ENCODE measurements at regions not wholly inside any gene's neighbourhood (a gene's known extent, or its start where the extent isn't known, plus 50 kb on each side); places are given as distances from the start of the nearest gene placed in this dataset.

DNA sequence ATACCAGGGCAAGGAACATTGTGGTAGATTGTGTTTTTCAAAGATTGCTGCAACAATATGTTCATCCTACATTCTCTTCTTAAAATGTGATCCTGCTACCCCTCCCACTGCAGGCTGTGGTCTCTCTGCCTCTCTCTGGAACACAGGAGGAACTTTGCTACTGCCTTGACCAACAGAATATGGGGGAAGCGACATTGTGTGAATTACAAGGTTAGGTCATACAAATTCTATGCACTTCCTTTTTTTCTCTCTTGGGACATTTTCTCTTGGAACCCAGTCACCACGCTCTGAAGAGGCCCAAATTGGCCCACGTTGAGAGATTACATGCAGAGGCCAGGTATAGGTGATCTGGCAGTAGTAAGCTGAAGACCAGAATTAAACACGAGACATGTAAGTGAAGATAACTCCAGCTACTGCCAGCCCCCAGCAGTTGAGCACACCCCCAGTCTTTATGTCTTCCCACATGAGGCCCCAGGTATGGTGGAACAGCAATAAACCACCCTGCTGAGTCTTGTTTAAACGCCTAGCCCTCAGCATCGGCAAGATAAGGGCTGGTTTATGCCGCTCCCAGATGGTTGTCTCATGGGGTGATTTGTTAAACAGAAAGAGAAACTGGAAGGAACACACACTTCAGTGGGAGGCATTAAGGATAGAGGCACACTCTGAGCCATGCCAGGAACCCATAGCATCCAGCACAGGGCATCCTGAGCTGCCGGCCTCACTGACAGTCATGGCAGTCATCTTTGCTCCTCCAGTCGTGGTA lies 59.9 kb downstream of the FAM43A start:
- no peak for TF ChIP-seq ELF4 (IDR thresholded peaks at IDR 0.05)
- TF ChIP-seq SUZ12 (IDR thresholded peaks at IDR 0.05), result no peak
- no peak for TF ChIP-seq TARDBP (IDR thresholded peaks at IDR 0.05)
- TF ChIP-seq HDGF (IDR thresholded peaks at IDR 0.05; ENCODE audit: borderline replicate concordance), result no peak
- no peak for TF ChIP-seq CTBP1 (IDR thresholded peaks at IDR 0.05; ENCODE audit: borderline replicate concordance)
- TF ChIP-seq ZNF384 (IDR thresholded peaks at IDR 0.05), result no peak
- TF ChIP-seq LEF1 (IDR thresholded peaks at IDR 0.05; ENCODE audit: borderline replicate concordance), result no peak
- TF ChIP-seq NFRKB (IDR thresholded peaks at IDR 0.05), result no peak
- TF ChIP-seq FOXA1 (IDR thresholded peaks at IDR 0.05), result no peak
- TF ChIP-seq FOXK2 (IDR thresholded peaks at IDR 0.05), result no peak
- no peak for TF ChIP-seq L3MBTL2 (conservative IDR thresholded peaks at IDR 0.05)
- TF ChIP-seq ARNT (IDR thresholded peaks at IDR 0.05), result no peak
- no peak for TF ChIP-seq BHLHE40 (IDR thresholded peaks at IDR 0.05; ENCODE audit: borderline replicate concordance)
- no peak for TF ChIP-seq PKNOX1 (IDR thresholded peaks at IDR 0.05)
- no peak for TF ChIP-seq SP1 (IDR thresholded peaks at IDR 0.05)
- TF ChIP-seq FOXM1 (IDR thresholded peaks at IDR 0.05; ENCODE audit: borderline replicate concordance), result no peak
- POLR2A ChIA-PET, result no interaction called here
- CTCF ChIA-PET, result no interaction called here
- no peak for DNase-seq (ENCODE audit: extremely low spot score)

DNA sequence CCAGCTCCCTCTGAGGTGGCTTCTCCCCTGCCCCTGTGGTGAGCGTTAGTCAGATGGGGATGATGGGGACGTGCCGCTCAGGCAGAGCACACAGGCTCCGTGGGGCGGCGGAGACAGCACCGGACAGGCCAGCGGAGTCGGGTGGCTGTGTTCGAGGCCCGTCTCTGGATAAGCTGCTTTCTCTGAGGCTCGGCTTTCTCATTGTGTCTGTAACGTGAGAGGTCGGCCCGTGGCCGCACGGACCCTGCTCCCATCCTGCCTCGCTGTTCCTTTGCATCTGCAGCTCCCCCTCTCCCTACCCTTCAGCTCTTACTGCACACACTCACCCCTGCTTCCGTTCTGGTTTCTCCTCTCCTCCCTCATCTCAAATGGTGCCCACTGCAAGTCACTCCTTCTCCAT lies 62.5 kb downstream of the FAM43A start:
- TF ChIP-seq SP1 (IDR thresholded peaks at IDR 0.05) (no peak), TARDBP (IDR thresholded peaks at IDR 0.05) (no peak), LEF1 (IDR thresholded peaks at IDR 0.05; ENCODE audit: borderline replicate concordance) (no peak), BHLHE40 (IDR thresholded peaks at IDR 0.05; ENCODE audit: borderline replicate concordance) (no peak), ARNT (IDR thresholded peaks at IDR 0.05) (no peak), ELF4 (IDR thresholded peaks at IDR 0.05) (no peak), FOXK2 (IDR thresholded peaks at IDR 0.05) (no peak), HDGF (IDR thresholded peaks at IDR 0.05; ENCODE audit: borderline replicate concordance) (no peak), PKNOX1 (IDR thresholded peaks at IDR 0.05) (no peak), L3MBTL2 (conservative IDR thresholded peaks at IDR 0.05) (no peak), FOXA1 (IDR thresholded peaks at IDR 0.05) (no peak), ZNF384 (IDR thresholded peaks at IDR 0.05) (no peak), CTBP1 (IDR thresholded peaks at IDR 0.05; ENCODE audit: borderline replicate concordance) (no peak), SUZ12 (IDR thresholded peaks at IDR 0.05) (no peak), NFRKB (IDR thresholded peaks at IDR 0.05) (no peak), FOXM1 (IDR thresholded peaks at IDR 0.05; ENCODE audit: borderline replicate concordance) (no peak)

DNA sequence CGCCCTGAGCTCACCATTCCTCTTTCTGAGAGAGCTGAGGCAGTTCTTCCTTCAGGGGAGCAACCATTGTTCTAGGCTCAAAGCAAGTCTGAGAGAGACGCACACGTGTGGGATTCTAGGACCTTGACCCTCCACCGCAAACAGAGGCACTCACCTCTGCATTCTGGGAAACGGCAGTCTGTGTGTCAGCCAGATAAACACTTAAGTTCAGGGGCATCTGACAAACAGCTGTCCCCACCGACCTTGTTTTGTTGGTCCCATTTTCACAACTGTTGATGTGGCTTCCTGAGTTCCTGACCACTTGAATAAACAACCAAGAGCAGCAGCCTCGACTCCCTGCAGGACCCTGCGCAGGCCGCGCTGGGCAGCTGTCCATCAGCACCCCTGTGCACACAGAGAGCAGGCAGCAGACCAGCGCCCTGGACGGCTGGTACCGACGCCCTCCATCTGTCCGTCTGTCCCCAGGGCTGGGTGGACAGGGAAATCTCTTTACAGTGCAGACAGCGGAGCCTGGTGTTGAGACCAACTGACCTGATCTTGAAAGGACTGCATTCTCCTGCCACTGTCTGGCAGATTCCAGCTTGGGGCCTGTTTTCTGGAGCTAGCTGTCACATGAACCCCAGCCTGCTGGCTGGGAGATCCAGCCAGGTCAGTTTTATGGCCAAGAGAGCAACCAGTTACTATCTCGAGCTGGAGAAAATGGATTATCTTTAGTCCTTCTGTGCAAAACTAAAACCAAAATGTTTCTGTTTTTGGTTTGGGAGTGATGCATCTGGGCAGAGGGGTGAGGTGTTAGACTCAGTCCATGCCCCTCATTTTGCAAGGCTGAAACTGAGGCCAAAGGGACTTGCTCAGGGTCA lies 64.2 kb downstream of the FAM43A start:
- no peak for DNase-seq (ENCODE audit: extremely low spot score)
- ChIA-PET CTCF (no interaction called here), POLR2A (no interaction called here)
- TF ChIP-seq PKNOX1 (IDR thresholded peaks at IDR 0.05) (no peak), TARDBP (IDR thresholded peaks at IDR 0.05) (no peak), LEF1 (IDR thresholded peaks at IDR 0.05; ENCODE audit: borderline replicate concordance) (no peak), FOXK2 (IDR thresholded peaks at IDR 0.05) (no peak), CTBP1 (IDR thresholded peaks at IDR 0.05; ENCODE audit: borderline replicate concordance) (no peak), ARNT (IDR thresholded peaks at IDR 0.05) (no peak), BHLHE40 (IDR thresholded peaks at IDR 0.05; ENCODE audit: borderline replicate concordance) (no peak), ELF4 (IDR thresholded peaks at IDR 0.05) (no peak), ZNF384 (IDR thresholded peaks at IDR 0.05) (no peak), NFRKB (IDR thresholded peaks at IDR 0.05) (no peak), FOXM1 (IDR thresholded peaks at IDR 0.05; ENCODE audit: borderline replicate concordance) (no peak), SP1 (IDR thresholded peaks at IDR 0.05) (no peak)

More for the DNA sequence above, 62.5 kb downstream of the FAM43A start:
- POLR2A ChIA-PET, result interaction anchor here (1.3 kb wide), 1 partner anchor 21 kb away, joined by 3 read pairs; no protein-coding TSS in a partner anchor
- CTCF ChIA-PET, result no interaction called here
- no peak for DNase-seq (ENCODE audit: extremely low spot score)

GRCh38 chr3:194750491-194750828 lies 64.8 kb downstream of the FAM43A start:
- ChIA-PET CTCF (no interaction called here), POLR2A (no interaction called here)
- TF ChIP-seq CTBP1 (IDR thresholded peaks at IDR 0.05; ENCODE audit: borderline replicate concordance), result no peak
- DNase-seq (ENCODE audit: extremely low spot score), result no peak

DNA sequence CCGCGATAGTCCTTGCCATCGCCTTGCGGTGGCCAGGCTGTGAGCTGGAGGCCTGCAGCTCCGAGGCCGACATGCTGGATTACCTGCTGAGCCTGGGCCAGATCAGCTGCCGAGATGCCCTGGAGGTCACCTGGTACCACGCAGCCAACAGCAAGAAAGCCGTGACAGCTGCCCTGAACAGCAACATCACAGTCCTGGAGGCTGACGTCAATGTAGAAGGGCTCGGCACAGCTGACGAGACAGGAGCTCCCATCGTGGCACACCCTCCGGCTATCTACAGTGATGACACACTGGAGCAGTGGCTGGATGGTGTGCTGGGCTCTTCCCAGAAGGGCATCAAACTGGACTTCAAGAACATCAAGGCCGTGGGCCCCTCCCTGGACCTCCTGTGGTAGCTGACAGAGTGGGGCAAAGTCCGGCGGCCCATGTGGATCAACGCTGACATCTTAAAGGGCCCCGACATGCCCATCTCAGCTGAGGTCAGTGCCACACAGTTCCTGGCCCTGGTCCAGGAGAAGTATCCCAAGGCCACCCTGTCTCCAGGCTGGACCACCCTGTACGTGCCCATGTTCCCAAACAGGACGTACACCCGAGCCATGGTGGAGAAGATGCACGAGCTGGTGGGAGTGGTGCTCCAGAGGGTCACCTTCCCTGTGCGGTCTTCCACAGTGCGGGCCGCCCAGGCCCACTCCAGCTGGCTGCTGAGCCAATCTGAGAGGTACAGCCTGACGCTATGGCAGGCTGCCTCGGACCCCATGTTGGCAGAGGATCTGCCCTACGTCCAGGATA lies 70.2 kb downstream of the FAM43A start:
- no peak for DNase-seq (ENCODE audit: extremely low spot score)
- ChIA-PET POLR2A (no interaction called here), CTCF (no interaction called here)
- TF ChIP-seq NFRKB (IDR thresholded peaks at IDR 0.05) (no peak), BHLHE40 (IDR thresholded peaks at IDR 0.05; ENCODE audit: borderline replicate concordance) (no peak), LEF1 (IDR thresholded peaks at IDR 0.05; ENCODE audit: borderline replicate concordance) (no peak), SUZ12 (IDR thresholded peaks at IDR 0.05) (no peak), L3MBTL2 (conservative IDR thresholded peaks at IDR 0.05) (no peak), FOXK2 (IDR thresholded peaks at IDR 0.05) (no peak), HDGF (IDR thresholded peaks at IDR 0.05; ENCODE audit: borderline replicate concordance) (no peak), FOXM1 (IDR thresholded peaks at IDR 0.05; ENCODE audit: borderline replicate concordance) (no peak), ARNT (IDR thresholded peaks at IDR 0.05) (no peak), PKNOX1 (IDR thresholded peaks at IDR 0.05) (no peak), ELF4 (IDR thresholded peaks at IDR 0.05) (no peak), TARDBP (IDR thresholded peaks at IDR 0.05) (no peak), ZNF384 (IDR thresholded peaks at IDR 0.05) (no peak), SP1 (IDR thresholded peaks at IDR 0.05) (no peak), FOXA1 (IDR thresholded peaks at IDR 0.05) (no peak), CTBP1 (IDR thresholded peaks at IDR 0.05; ENCODE audit: borderline replicate concordance) (no peak)
